HG02852 (cell line): ENCODE measurements at regions not wholly inside any gene's neighbourhood (a gene's known extent, or its start where the extent isn't known, plus 50 kb on each side); places are given as distances from the start of the nearest gene placed in this dataset.
"Not testable (repeated sequence)": the region's sequence is repeated elsewhere in the genome, so short reads cannot be mapped to it uniquely, and the experiment has no call there.

Source experiments
- ATAC-seq: cut with Tn5 transposase; IDR thresholded peaks from one replicate; pipeline ENCODE4 v1.9.1; 2021; ENCODE audit warnings: mild to moderate bottlenecking, moderate library complexity; ENCODE audit not compliant: unreplicated experiment

DNA sequence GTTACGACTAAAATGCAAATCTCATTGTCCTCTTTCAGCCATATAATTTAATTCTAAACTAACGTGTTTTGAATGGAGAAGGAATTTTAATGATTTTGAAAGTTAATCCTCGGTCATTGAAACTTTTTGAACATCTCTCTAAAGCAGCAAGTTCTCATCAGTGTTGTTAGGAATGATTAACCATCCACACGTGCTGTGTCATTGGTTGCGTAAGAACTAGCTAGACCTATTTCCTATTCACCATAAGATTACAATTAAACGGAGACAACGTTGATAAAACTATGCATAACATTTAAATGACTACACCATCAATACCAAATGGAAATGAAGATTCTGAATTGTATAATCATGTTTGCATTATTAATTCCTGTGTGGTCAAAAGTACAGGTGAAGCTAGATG, 155.6 kb upstream of the IRS2 start:
- ATAC-seq = no peak

DNA sequence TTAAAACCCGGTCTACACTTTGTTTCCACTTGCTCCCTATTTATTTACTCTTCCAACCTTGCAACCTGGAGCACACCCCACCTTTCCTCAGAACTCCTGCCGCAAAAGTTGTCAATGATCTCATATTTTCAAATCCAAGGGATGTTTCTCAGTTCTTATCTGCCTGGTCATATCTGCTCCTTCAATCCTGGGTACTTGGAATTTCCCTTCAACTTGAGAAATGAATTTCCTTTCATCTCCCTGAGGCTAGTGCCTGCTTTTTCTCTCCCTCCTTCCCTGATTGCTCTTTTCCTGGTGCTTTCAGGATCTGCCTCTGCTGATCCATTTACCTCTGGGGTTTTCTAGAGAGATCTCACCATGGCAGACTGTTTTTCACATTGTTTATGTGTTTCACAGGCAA, 154.8 kb upstream of the IRS2 start:
- ATAC-seq = no peak

DNA sequence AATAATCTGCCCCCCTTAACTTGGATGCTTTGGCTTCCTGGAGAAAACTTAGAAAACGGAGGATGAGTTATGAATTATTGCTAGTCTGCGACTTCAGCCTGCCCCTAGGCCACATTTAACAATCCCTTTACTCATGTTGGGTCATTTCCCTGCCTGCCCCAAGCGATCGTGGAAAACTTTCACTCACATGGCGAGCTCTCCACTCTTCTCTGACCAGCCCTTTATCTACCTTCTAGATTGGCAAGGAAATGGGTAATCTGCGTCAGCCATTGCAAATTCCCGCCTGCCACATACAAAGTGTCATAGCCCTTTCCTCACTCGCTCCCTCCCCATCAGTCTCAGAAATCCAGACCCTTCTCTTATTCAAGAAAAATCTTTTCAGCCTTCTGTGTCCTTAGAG, 154.3 kb upstream of the IRS2 start:
- no peak for ATAC-seq

DNA sequence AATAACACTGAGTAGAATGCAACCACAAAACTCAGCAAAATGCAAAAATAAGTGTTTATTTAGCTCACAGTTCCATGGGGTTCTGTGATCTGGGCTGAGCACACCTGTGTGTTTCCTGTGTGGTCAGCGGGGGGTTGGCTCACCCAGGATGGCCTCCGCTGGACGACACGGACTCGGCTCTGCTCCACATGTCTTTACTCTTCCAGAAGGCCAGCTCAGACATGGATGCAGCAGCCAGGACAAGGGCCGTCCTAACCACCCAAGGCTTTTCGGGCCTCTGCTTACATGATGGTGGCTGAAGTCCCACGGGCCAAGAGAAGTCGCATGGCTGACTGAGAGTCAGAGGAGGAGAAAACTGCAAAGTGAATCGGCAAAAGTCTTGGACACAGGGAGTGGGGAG, 153.5 kb upstream of the IRS2 start:
- ATAC-seq = no peak

DNA sequence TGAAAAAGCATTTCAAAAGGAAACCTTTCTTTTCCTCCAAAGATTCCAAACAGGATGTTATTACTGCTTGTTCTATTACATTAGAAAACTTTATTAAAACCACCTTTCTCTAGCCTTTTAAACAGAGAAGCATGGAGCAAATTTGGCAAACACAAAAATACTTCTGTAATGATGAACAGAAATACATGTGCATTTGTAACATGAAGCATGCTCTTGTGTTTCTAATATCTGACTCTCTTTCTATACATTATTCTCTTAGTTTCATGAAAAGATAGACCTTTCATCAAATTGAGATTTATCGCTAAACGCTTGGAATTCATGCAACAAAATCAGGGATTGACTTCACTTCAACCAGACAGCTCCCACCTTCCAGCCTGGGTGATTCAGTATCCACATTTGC, 152.8 kb upstream of the IRS2 start:
- ATAC-seq = no peak

DNA sequence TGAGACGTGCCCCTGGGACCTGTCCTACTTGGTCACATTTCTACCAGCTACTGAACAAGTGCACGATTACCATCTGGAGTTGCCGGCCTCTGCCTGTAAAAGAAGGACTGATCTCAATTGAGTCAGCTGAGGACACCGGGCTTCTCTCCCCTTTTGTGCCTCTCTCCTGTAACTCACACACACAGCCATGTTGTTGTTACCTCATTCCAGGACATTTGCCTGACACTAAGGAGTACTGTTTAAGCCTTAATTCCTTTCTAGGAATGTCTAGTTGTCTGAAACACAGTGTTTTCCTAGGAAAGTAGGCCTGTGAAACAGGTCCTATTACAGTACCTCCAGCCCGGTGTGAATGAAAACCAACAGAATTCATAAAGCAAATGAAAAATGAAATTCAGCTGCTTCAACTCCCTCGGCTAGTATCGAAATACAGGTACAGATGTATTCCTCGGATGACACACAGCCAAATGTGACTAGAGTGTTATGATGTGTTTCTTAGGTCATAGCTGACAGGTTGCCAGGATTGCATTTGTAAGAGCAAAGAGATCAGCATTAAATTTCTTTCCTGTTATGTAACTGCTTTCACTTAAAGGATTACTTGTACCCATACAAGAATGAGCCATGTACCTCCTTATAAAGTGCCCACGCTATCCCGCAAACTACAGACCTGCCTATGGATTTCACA, 152.0 kb upstream of the IRS2 start:
- ATAC-seq = no peak

DNA sequence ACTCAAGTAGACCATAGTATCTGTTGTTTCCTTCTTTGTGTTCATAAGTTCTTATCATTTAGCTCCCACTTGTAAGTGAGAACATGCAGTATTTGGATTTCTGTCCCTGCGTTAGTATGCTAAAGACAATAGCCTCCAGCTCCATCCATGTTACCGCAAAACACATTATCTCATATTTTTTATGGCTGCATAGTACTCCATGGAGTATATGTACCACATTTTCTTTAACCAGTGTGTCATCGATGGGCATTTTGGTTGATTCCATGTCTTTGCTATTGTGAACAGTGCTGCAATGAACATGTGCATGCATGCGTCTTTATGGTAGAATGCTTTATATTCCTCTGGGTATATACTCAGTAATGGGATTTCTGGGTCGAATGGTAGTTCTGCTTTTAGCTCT, 148.1 kb upstream of the IRS2 start:
- ATAC-seq = not testable (repeated sequence)

DNA sequence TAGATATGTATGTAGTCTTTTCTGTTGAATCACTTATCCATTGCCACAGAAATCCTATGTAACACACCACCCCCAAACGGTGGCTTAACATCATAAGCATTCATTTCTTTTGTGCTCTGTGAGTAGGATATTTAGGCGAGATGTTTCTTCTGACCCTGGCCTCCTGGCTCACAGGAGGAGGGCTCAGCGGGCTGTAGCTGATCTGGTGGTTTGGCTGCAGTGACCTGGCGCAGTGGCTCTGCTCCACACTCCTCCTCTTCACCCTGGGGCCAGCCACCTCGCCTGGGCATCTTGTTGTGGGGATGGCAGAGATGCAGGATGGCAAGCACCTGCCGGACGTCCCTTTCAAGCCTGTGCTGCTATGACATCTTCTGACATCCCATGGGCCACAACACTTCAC, 147.1 kb upstream of the IRS2 start:
- ATAC-seq = no peak

DNA sequence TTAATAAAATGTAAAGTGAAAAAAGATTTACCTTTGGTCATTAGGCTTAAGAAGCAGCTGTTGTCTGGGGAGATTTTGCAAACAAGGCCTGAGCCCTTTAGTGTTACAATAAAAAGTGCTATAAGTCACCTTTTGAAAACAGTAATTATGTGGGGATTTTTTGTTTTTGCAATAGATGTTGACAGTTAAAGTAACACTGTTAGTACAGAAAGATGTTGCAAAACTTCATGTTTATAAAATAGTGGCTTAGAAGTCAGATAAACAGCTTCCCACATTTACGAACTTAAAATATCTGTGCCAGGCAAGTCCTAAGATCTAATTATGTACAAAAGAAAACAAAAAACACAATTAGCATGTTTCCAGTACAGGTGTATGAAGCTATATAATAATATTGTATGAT, 138.0 kb upstream of the IRS2 start:
- ATAC-seq = no peak

DNA sequence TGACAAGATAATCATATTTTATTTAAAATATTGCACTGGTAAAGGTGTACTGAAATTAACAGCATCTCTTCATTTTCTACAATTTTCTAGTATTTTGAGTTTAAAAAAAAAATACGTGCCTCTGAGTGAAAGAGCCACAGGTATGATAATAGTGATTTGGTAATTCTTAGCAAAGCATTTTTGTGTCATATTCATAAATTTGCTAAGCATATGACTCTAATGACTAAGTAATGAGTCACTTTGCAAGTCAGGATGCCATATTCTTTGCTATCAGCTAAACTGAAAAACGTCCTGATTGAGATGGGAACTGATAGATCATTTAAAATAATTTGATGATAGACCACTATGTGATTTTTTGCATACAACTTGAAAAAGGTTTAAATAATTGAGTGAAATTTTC, 136.1 kb upstream of the IRS2 start:
- no peak for ATAC-seq

DNA sequence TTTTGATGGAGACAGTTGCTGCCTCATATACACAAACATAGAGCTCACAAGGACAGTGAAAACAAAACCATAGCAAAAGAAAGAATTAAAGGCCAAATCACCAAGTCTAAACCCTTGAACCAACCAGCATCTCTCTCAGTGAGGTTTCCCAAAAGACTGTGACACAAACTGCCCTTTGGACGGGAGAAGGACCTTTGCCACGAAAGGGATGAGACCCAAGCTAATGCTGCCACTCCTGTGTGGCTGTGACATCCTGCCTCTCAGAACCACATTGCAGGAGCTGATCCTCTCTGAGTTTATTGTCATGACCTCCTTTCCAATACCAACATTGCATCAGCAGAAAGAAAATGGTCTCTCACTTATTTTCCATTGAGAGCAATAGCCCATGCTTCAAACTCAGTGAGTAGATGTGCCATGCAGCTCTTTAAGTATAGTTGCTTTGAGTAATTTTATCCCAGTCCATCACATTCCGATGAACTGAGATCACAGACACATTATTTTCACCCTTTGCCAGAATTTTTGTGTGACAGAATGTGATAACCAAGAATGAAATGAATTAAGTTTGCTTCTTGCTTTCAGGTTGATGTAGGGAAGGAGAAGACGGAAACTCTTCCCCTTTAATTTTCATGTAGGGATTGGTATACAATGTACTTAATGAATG, 133.5 kb upstream of the IRS2 start:
- ATAC-seq = no peak

DNA sequence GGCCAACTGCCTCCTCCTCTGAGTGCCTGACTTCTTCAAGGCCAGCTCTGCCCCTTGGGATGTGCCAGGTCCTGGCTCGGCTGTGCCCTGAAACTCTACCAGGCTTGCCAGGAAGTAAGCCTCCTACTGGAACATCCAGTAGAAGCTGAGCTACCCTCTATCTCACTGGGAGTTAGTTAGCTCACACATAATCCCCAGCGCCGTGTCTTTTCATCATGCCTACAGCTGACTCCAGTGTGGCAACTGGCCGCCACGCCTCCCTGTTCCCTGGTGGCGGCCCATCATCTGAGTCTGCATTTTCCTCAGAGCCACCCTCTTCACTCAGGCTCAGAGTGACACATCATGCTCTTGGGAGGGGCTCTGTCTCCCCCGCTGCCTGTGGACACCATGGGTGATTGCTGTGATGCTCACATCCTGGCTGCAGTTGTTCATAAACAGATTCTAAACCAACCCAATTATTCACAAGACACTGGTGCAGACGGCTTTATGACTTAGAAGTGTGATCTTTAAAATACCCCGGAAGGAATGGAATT, 131.9 kb upstream of the IRS2 start:
- no peak for ATAC-seq

DNA sequence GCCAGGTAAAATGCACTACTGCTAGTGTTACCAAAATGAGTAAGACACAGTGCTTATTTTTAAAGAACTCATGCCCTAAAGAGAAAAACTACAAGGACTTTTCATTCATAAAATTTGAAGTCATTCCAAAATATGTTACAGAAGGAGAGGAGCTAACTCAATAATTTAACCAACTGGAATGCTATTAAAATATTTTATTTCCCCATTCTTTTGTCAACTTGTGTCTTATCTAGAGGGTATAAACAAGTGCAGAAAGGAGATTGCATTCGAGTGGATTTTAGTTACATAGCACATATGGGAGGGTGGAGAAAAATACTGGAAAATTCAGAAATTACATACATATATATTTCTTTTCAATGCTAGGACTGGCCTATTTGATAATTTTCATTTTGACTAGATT, 131.0 kb upstream of the IRS2 start:
- ATAC-seq = no peak

DNA sequence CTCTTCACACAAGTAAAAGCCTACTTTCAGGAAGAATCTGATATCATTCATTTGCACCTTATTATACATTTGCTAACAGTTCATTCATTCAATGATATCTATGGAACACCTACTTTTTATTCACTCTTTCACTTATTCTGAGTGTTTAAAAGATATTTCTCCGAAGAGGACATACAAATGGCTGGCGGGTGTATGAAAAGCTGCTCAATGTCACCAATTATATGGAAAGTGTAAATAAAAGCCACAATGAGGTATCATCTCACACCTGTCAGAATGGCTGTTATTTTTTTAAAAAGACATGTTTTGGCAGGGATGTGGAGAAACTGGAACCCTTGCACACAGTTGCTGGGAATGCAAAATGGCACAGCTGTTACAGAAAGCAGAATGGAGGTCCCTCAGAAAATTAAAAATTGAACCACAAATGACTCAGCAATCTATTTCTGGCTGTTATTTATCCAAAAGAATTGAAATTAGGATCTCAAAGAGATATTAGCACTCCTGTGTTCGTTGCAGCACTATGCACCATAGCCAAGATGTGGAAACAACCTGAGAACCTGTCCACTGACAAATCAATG, 127.6 kb upstream of the IRS2 start:
- no peak for ATAC-seq

DNA sequence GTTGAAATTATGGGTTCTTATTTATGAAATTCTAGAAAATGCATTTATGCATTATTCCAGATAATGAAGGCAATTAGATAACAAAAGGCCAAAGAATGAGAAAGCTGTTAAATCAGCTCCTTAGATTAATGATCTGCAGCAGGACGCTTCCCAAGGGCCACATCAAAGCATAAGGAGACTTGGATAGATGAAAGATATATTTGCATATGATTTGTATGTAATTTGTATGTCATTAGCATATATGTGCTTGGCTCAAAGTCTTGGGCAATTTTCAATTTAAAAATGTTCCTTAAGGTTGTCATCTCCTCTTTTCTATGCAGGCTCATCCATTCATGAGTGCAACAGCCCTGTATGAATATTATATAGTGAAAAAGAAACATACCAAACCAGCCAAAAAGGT, 126.8 kb upstream of the IRS2 start:
- ATAC-seq = no peak

DNA sequence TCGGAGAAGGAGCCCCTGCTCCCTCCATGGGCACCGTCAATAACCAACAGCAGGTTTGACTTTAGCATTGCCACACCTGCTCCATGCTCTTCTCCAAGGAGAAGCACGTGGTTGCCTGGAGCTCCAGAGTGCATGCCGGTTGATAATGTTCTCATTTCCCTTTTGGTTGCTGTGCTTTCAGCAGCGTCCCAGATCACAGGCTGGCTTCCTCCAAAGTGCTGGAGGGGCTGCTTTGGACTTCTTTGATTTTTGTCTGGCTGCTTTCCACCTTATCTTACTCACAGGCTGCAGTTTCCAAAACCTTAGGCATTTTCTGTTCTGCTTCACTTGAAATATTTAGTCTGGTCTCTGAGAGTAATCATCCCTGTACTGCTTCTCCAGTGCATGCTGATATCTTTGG, 123.8 kb upstream of the IRS2 start:
- no peak for ATAC-seq

DNA sequence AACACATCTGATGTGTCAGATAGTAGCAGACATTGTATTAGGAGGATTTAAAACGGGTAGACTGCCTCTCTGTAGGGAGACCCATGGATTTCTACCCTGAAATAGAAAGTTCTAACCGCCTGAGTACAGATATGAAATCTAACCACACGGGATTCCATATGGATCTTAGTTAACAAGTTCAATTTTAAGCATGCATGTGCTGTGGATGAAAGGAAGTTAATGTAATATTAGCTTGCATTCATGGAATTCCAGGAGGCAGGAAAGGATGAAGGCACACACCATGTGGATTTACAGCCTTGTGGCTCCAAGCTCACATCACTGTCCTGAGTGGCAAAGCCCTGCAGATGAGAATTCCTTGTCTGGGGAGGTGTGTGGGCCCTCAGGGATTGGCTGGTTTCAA, 120.6 kb upstream of the IRS2 start:
- ATAC-seq = no peak

DNA sequence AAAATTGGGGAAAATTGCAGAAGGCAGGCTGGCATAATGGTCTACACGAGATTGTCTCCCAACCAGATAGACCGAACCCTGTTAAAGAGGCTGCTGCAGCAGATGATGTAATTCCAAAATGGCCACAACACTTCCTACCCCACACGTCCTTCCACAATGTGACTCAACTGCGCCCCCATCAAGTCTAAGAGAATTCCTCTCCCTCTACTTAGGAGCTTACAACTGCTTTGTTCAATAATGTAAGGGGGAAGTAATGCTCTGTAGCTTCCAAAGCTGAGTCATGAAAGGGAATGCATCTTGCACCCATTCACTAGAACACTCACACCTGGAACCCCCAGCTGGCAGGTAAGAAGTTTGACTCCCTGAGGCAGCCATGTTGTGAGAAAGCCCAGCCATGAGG, 117.8 kb upstream of the IRS2 start:
- no peak for ATAC-seq

DNA sequence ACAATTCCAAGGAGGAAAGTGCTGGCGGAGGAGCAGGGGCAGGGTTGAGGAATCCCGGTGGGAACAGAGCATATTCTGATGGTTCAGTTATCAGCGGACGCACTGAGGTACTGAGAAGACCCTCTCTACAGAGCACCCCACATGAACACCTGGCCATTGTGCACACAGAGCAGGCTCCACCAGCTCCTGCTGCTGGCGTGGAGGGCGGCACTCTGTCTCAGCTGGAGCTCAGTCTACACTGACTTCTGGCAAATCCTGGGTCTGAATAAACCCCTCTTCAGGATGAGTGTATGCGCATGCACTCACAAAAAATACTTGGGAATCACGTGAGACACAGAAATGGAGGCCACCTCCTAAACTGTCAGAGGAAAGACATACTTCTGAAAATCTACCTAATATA, 114.4 kb upstream of the IRS2 start:
- no peak for ATAC-seq

DNA sequence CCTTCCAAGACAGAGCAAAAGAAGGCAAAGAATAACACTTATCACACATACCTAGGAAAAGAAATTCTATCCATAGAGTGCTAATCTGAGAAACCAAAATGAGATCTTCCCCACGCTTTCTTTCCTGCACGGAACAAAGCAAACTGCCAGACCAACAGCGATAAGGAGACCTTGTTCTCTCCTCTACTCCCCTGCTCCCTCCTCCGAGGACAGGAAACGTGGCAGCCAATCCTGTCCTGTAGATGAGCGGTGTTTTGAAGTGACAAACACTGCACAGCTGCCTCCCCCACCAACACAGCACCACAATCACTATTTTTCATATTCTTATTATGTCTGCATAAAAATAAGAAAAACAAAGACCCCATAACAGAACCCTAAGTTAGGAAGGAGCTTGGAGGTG, 113.9 kb upstream of the IRS2 start:
- ATAC-seq = no peak

DNA sequence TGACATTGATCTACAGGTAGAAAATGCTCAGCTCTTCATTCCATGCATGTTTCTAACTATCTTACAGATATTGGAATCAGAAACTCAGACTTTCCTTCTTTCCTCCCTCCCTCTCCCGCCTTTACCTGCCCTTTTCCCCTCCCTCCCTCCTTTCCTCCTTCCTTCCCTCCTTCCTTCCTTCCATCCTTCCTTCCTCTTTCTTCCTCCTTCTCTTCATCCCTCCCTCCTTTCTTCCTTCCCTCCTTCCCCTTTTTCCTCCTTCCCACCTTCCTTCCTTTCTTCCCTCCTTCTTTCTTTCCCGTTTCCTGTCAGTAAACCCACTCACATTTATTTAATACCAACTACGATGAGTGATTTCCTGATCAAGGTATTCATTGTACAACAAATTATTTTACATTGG, 113.4 kb upstream of the IRS2 start:
- no peak for ATAC-seq

DNA sequence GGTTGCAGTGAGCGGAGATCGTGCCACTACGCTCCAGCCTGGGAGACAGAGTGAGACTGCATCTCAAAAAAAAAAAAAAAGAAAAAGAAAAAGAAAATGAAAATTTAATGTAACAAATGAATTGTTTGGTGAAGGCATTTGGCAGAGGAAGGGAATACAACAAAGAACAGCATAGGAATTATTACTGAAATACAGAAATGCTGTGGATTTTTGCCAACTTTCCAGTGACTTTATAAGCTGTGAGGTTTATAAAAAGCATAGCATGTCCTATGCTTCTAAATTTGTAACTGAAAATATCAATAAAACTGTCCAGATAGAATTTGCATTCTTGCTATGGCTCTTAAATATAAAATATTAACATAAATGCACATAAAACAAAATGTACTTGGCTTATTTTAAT, 112.9 kb upstream of the IRS2 start:
- no peak for ATAC-seq
